ENCODE measurements at regions not wholly inside any gene's neighbourhood (a gene's known extent, or its start where the extent isn't known, plus 50 kb on each side); places are given as distances from the start of the nearest gene placed in this dataset.
"Not testable (repeated sequence)": the region's sequence is repeated elsewhere in the genome, so short reads cannot be mapped to it uniquely, and the experiment has no call there.

GRCh38 chr21:28294051-28294450, 698.6 kb downstream of the LTN1 start:
- H3F3A ChIP-seq (ENCODE audit: insufficient read depth) = peaks cover 26% of the 10 kb centered on the region
- H4K20me1 ChIP-seq (ENCODE audit: insufficient read depth) = no peaks in the 10 kb centered on the region
- in situ Hi-C loops (cut with MboI) = no loop called here
- no peaks in the 10 kb centered on the region for H3K27me3 ChIP-seq (replicated peaks; ENCODE audit: insufficient read depth)
- H3K4me2 ChIP-seq (ENCODE audit: unreplicated experiment) = peak overlapping the region; percentile 65
- H3K36me3 ChIP-seq (ENCODE audit: low read depth) = no peaks in the 10 kb centered on the region
- H3K79me2 ChIP-seq (ENCODE audit: insufficient read depth) = no peaks in the 10 kb centered on the region
- H3K4me3 ChIP-seq = no peak overlapping the region
- 0 out of 2 replicates have a peak, but pooled peaks cover 5% of the 10 kb centered on the region for H3K9me2 ChIP-seq (ENCODE audit: insufficient read depth)
- TF ChIP-seq EZH2phosphoT487 (IDR thresholded peaks at IDR 0.05; ENCODE audit: insufficient read depth, low read depth) (no peak), EZH2 (IDR thresholded peaks at IDR 0.05; ENCODE audit: insufficient read depth, poor library complexity, severe bottlenecking) (no peak)
- no peaks in the 10 kb centered on the region for H3K9me3 ChIP-seq (ENCODE audit: low read depth)
- 39 to 64% methylated on average over 1 of the region's 1 CpG for WGBS, 2 experiments (ENCODE audit: low coverage in 1 of 2, low lambda C conversion rate in 2 of 2, missing lambda C conversion rate in 2 of 2)
- H3K4me1 ChIP-seq (ENCODE audit: insufficient read depth) = peaks cover 38% of the 10 kb centered on the region
- H3K9ac ChIP-seq = no peak overlapping the region
- DNase-seq = peak; percentile 67
- peak overlapping the region; percentile 11; the same call in 1 of the 2 replicates for H3K27ac ChIP-seq
- no peak overlapping the region for H2AFZ ChIP-seq

- H2AFZ ChIP-seq = peak overlapping the region; percentile 59
- peak overlapping the region; percentile 42 for H3K9ac ChIP-seq
- peak; percentile 76 for DNase-seq
- H3K27me3 ChIP-seq (replicated peaks; ENCODE audit: insufficient read depth) = no peaks in the 10 kb centered on the region
- no peaks in the 10 kb centered on the region for H3K79me2 ChIP-seq (ENCODE audit: insufficient read depth)
- in situ Hi-C loops (cut with MboI) = no loop called here
- H3K27ac ChIP-seq = peak overlapping the region; percentile 46
- H3K4me2 ChIP-seq (ENCODE audit: unreplicated experiment) = peak overlapping the region; percentile 56
- peaks cover 13% of the 10 kb centered on the region for H3K4me1 ChIP-seq (ENCODE audit: insufficient read depth)
- 2 to 4% methylated on average over 4 of the region's 4 CpGs for WGBS, 2 experiments (ENCODE audit: low coverage in 1 of 2, low lambda C conversion rate in 2 of 2, missing lambda C conversion rate in 2 of 2)
- no peaks in the 10 kb centered on the region for H3K9me2 ChIP-seq (ENCODE audit: insufficient read depth)
- no peaks in the 10 kb centered on the region for H4K20me1 ChIP-seq (ENCODE audit: insufficient read depth)
- 0 out of 2 replicates have a peak overlapping the region, but pooled peaks have one; percentile 26 for H3K4me3 ChIP-seq
- TF ChIP-seq EZH2phosphoT487 (IDR thresholded peaks at IDR 0.05; ENCODE audit: insufficient read depth, low read depth) (no peak), EZH2 (IDR thresholded peaks at IDR 0.05; ENCODE audit: insufficient read depth, poor library complexity, severe bottlenecking) (no peak)
- H3F3A ChIP-seq (ENCODE audit: insufficient read depth) = peaks cover 23% of the 10 kb centered on the region; the same call in 1 of the 2 replicates
- no peaks in the 10 kb centered on the region for H3K9me3 ChIP-seq (ENCODE audit: low read depth)
- no peaks in the 10 kb centered on the region for H3K36me3 ChIP-seq (ENCODE audit: low read depth)
These were observed 708.8 kb downstream of the LTN1 start for GRCh38 chr21:28283641-28284490.

- H3K4me3 ChIP-seq = no peak overlapping the region
- 94 to 95% methylated on average over 5 of the region's 5 CpGs for WGBS, 2 experiments (ENCODE audit: low coverage in 1 of 2, low lambda C conversion rate in 2 of 2, missing lambda C conversion rate in 2 of 2)
- no peaks in the 10 kb centered on the region for H3K36me3 ChIP-seq (ENCODE audit: low read depth)
- H3K9me3 ChIP-seq (ENCODE audit: low read depth) = no peaks in the 10 kb centered on the region
- no peaks in the 10 kb centered on the region for H3K79me2 ChIP-seq (ENCODE audit: insufficient read depth)
- no peaks in the 10 kb centered on the region for H3K9me2 ChIP-seq (ENCODE audit: insufficient read depth)
- TF ChIP-seq EZH2 (IDR thresholded peaks at IDR 0.05; ENCODE audit: insufficient read depth, poor library complexity, severe bottlenecking) = no peak
- TF ChIP-seq EZH2phosphoT487 (IDR thresholded peaks at IDR 0.05; ENCODE audit: insufficient read depth, low read depth) = no peak
- peak overlapping the region; percentile 46; the same call in 1 of the 2 replicates for H3K27ac ChIP-seq
- no peak overlapping the region for H3K9ac ChIP-seq
- no peaks in the 10 kb centered on the region for H3K27me3 ChIP-seq (replicated peaks; ENCODE audit: insufficient read depth)
- peaks cover 23% of the 10 kb centered on the region; the same call in 1 of the 2 replicates for H3F3A ChIP-seq (ENCODE audit: insufficient read depth)
- peaks cover 13% of the 10 kb centered on the region for H3K4me1 ChIP-seq (ENCODE audit: insufficient read depth)
- H3K4me2 ChIP-seq (ENCODE audit: unreplicated experiment) = no peak overlapping the region
- DNase-seq = no peak
- in situ Hi-C loops (cut with MboI) = no loop called here
- H2AFZ ChIP-seq = peak overlapping the region; percentile 59; the same call in 1 of the 2 replicates
- no peaks in the 10 kb centered on the region for H4K20me1 ChIP-seq (ENCODE audit: insufficient read depth)
These were observed 709.8 kb downstream of the LTN1 start for GRCh38 chr21:28282833-28283232.

GRCh38 chr21:28281357-28281756, 711.3 kb downstream of the LTN1 start:
- H4K20me1 ChIP-seq (ENCODE audit: insufficient read depth); H2AFZ ChIP-seq; DNase-seq; H3K9me2 ChIP-seq (ENCODE audit: insufficient read depth); H3K27ac ChIP-seq; H3K9me3 ChIP-seq (ENCODE audit: low read depth); H3K4me2 ChIP-seq (ENCODE audit: unreplicated experiment); in situ Hi-C loops (cut with MboI); H3K79me2 ChIP-seq (ENCODE audit: insufficient read depth); H3K36me3 ChIP-seq (ENCODE audit: low read depth); H3K27me3 ChIP-seq (replicated peaks; ENCODE audit: insufficient read depth); H3K9ac ChIP-seq; H3K4me3 ChIP-seq: not testable (repeated sequence)
- Histone ChIP-seq H3K4me1 (ENCODE audit: insufficient read depth) (peaks cover 13% of the 10 kb centered on the region), H3F3A (ENCODE audit: insufficient read depth) (peaks cover 23% of the 10 kb centered on the region; the same call in 1 of the 2 replicates)
- WGBS, 2 experiments (ENCODE audit: low coverage in 1 of 2, low lambda C conversion rate in 2 of 2, missing lambda C conversion rate in 2 of 2) = 40 to 47% methylated on average over 3 of the region's 3 CpGs

All from GM23248 (cell line).